H9 (cell line): ENCODE measurements at regions not wholly inside any gene's neighbourhood (a gene's known extent, or its start where the extent isn't known, plus 50 kb on each side); places are given as distances from the start of the nearest gene placed in this dataset.

ENCODE experiments used
- DNase-seq: peaks from one replicate; pipeline ENCODE4 v3.0.0-alpha.2; 2017
- H2AFZ ChIP-seq: one replicate; pipeline ENCODE4 v1.6.1; 2013; ENCODE audit warnings: mild to moderate bottlenecking, low read length, control low read depth, moderate library complexity
- H2AK5ac ChIP-seq: 2 replicates; pipeline ENCODE4 v1.6.1; 2013; ENCODE audit warnings: low read length, control low read depth, mixed read lengths; ENCODE audit not compliant: insufficient read length
- H2BK120ac ChIP-seq: one replicate; pipeline ENCODE4 v1.6.1; 2013; ENCODE audit warnings: low read depth, mild to moderate bottlenecking, low read length, control low read depth, inconsistent platforms; ENCODE audit not compliant: poor library complexity, severe bottlenecking
- H2BK12ac ChIP-seq: 2 replicates; pipeline ENCODE4 v1.6.1; 2013; ENCODE audit warnings: low read length, control low read depth, mixed read lengths, low read depth; ENCODE audit not compliant: insufficient read length
- H2BK15ac ChIP-seq: 2 replicates; pipeline ENCODE4 v1.6.1; 2013; ENCODE audit warnings: low read depth, low read length, control low read depth
- H2BK20ac ChIP-seq: one replicate; pipeline ENCODE4 v1.6.1; 2013; ENCODE audit warnings: low read depth, mild to moderate bottlenecking, low read length, control low read depth, inconsistent platforms; ENCODE audit not compliant: poor library complexity, severe bottlenecking
- H2BK5ac ChIP-seq: 2 replicates; pipeline ENCODE4 v1.6.1; 2013; ENCODE audit warnings: low read length, control low read depth, mixed read lengths; ENCODE audit not compliant: insufficient read length
- H3K14ac ChIP-seq: 2 replicates; pipeline ENCODE4 v1.6.1; 2013; ENCODE audit warnings: low read length, control low read depth; ENCODE audit not compliant: insufficient read depth
- H3K18ac ChIP-seq: 2 replicates; pipeline ENCODE4 v1.6.1; 2013; ENCODE audit warnings: low read depth, mild to moderate bottlenecking, mixed read lengths, low read length, control low read depth; ENCODE audit not compliant: insufficient read length
- H3K23ac ChIP-seq: 2 replicates; pipeline ENCODE4 v1.6.1; 2013; ENCODE audit warnings: low read length, control low read depth, mixed read lengths, low read depth; ENCODE audit not compliant: insufficient read length
- H3K23me2 ChIP-seq: 2 replicates; pipeline ENCODE4 v1.6.1; 2013; ENCODE audit warnings: low read depth, mild to moderate bottlenecking, mixed read lengths, low read length, control low read depth; ENCODE audit not compliant: insufficient read length, poor library complexity, severe bottlenecking
- H3K27ac ChIP-seq: 2 replicates; pipeline ENCODE4 v1.5.1; 2013; ENCODE audit warnings: low read length, control low read depth, mixed read lengths, low read depth; ENCODE audit not compliant: insufficient read length
- H3K27me3 ChIP-seq: 2 replicates; pipeline ENCODE4 v1.6.1; 2013; ENCODE audit warnings: low read length, control low read depth, inconsistent platforms; ENCODE audit not compliant: insufficient read depth
- H3K4ac ChIP-seq: 2 replicates; pipeline ENCODE4 v1.6.1; 2013; ENCODE audit warnings: low read depth, mild to moderate bottlenecking, control low read depth, inconsistent platforms, low read length, moderate library complexity
- H3K4me1 ChIP-seq: 2 replicates; pipeline ENCODE4 v1.6.1; 2013; ENCODE audit warnings: low read length, control low read depth, inconsistent platforms; ENCODE audit not compliant: insufficient read depth
- H3K4me2 ChIP-seq: 2 replicates; pipeline ENCODE4 v1.6.1; 2013; ENCODE audit warnings: low read length, control low read depth, mixed read lengths; ENCODE audit not compliant: insufficient read length, insufficient read depth
- H3K56ac ChIP-seq: 2 replicates; pipeline ENCODE4 v1.6.1; 2013; ENCODE audit warnings: low read depth, mild to moderate bottlenecking, mixed read lengths, low read length, control low read depth; ENCODE audit not compliant: insufficient read length
- H3K79me1 ChIP-seq: 2 replicates; pipeline ENCODE4 v1.6.1; 2013; ENCODE audit warnings: low read depth, mild to moderate bottlenecking, moderate library complexity, low read length, control low read depth, inconsistent platforms; ENCODE audit not compliant: insufficient read depth, poor library complexity, severe bottlenecking
- H3K79me2 ChIP-seq: 2 replicates; pipeline ENCODE4 v1.6.1; 2013; ENCODE audit warnings: low read length, control low read depth, inconsistent platforms; ENCODE audit not compliant: insufficient read depth
- H3K9ac ChIP-seq: 2 replicates; pipeline ENCODE4 v1.6.1; 2013; ENCODE audit warnings: low read length, control low read depth, mixed read lengths; ENCODE audit not compliant: insufficient read length; ENCODE audit errors: extremely low read depth
- H3K9me3 ChIP-seq: one replicate; pipeline ENCODE4 v1.6.1; 2013; ENCODE audit warnings: low read depth, low read length, inconsistent platforms; ENCODE audit not compliant: control insufficient read depth
- H3T11ph ChIP-seq: one replicate; pipeline ENCODE4 v1.6.1; 2013; ENCODE audit warnings: mild to moderate bottlenecking, low read length, control low read depth, inconsistent platforms
- H4K20me1 ChIP-seq: one replicate; pipeline ENCODE4 v1.6.1; 2013; ENCODE audit not compliant: control insufficient read depth, insufficient read length, insufficient read depth
- H4K5ac ChIP-seq: 2 replicates; pipeline ENCODE4 v1.6.1; 2013; ENCODE audit warnings: low read depth, mild to moderate bottlenecking, mixed read lengths, low read length, control low read depth; ENCODE audit not compliant: insufficient read length
- H4K8ac ChIP-seq: replicated peaks from 2 replicates; pipeline ENCODE4 v1.6.1; 2013; ENCODE audit warnings: low read length, control low read depth, mixed read lengths, low read depth; ENCODE audit not compliant: insufficient read length
- H4K91ac ChIP-seq: 2 replicates; pipeline ENCODE4 v1.6.1; 2013; ENCODE audit warnings: low read depth, mild to moderate bottlenecking, moderate library complexity, mixed read lengths, low read length, control low read depth; ENCODE audit not compliant: insufficient read length
- H3K27ac Mint-ChIP-seq, 3 experiments: 2 replicates in 2 of 3; 3 replicates in 1 of 3; pipeline ENCODE4 v1.8.0; 2020 to 2021; ENCODE audit warnings: mixed read lengths in 3 of 3, mild to moderate bottlenecking in 1 of 3, moderate library complexity in 1 of 3
- H3K27me3 Mint-ChIP-seq: 2 replicates; pipeline ENCODE4 v1.8.0; 2021; ENCODE audit warnings: low read depth, mild to moderate bottlenecking, moderate library complexity, mixed read lengths
- H3K36me3 Mint-ChIP-seq, 3 experiments: 2 replicates in 2 of 3; 3 replicates in 1 of 3; pipeline ENCODE4 v1.8.0; 2020 to 2021; ENCODE audit warnings: low read depth in 3 of 3, mixed read lengths in 3 of 3; ENCODE audit not compliant: insufficient read depth in 1 of 3
- H3K4me1 Mint-ChIP-seq, 2 experiments: 2 replicates each; pipeline ENCODE4 v1.8.0; 2020; ENCODE audit warnings: mixed read lengths in 2 of 2
- H3K4me3 Mint-ChIP-seq, 2 experiments: 2 replicates in 1 of 2; 3 replicates in 1 of 2; pipeline ENCODE4 v1.8.0; 2020 to 2021; ENCODE audit warnings: mild to moderate bottlenecking in 2 of 2, mixed read lengths in 2 of 2, moderate library complexity in 1 of 2
- H3K9me3 Mint-ChIP-seq, 2 experiments: 2 replicates in 1 of 2; 3 replicates in 1 of 2; pipeline ENCODE4 v1.8.0; 2020; ENCODE audit warnings: mild to moderate bottlenecking in 2 of 2, mixed read lengths in 2 of 2, moderate library complexity in 1 of 2
- WGBS: extraction: QIAGEN DNeasy Blood & Tissue Kit; methylation state at CpG from one replicate; pipeline ENCODE4 v1.1.7; 2013; ENCODE audit warnings: missing lambda C conversion rate, low lambda C conversion rate, mixed read lengths; ENCODE audit not compliant: insufficient read length; ENCODE audit errors: extremely low coverage; 5-methylcytosine and 5-hydroxymethylcytosine counted together
- TF ChIP-seq, protein P1 (sequence below): fragments of 200-600 bp; sonication (generic); conservative IDR thresholded peaks from 3 replicates; pipeline ENCODE4 v1.8.0; 2021; ENCODE audit warnings: antibody characterized with exemption, mild to moderate bottlenecking

DNA sequence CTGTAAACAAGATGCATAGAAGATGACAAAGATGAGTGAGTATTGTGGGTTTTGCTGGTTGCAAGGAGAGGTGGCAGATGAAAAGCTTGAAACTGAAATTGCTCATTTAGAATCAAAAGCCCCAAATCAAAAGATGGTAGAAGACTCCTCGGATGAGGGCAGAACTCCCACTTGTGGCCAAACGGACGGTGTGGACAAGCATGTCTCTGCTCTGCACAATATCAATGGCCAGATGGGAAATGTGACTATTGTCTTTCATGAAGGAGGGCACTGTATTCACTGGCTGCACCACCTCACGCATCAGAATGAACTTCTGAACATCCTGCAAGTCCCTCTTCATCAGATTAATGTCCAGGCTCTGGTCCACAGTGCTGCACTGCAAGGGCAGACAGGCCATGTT lies 541.7 kb downstream of the MTRR start:
- Histone ChIP-seq H3K4me2 (no peak overlapping the region), H3K23me2 (no peaks in the 10 kb centered on the region), H2BK5ac (no peak overlapping the region), H3K56ac (no peak overlapping the region), H2AK5ac (no peak overlapping the region), H3K18ac (no peak overlapping the region), H3K9me3 (no peaks in the 10 kb centered on the region), H2BK12ac (no peak overlapping the region), H4K8ac (no peak overlapping the region), H3K9ac (no peak overlapping the region), H2BK120ac (no peak overlapping the region), H3K14ac (no peak overlapping the region), H2BK20ac (no peak overlapping the region), H2BK15ac (no peak overlapping the region), H3K23ac (no peak overlapping the region), H3K79me1 (no peaks in the 10 kb centered on the region), H3K4ac (no peak overlapping the region), H3T11ph (no peak overlapping the region), H3K27me3 (no peaks in the 10 kb centered on the region), H4K20me1 (no peaks in the 10 kb centered on the region), H3K4me1 (no peaks in the 10 kb centered on the region), H4K91ac (no peak overlapping the region), H3K27ac (no peak overlapping the region), H3K79me2 (no peaks in the 10 kb centered on the region), H4K5ac (no peak overlapping the region), H2AFZ (no peak overlapping the region)
- no peak for DNase-seq
- TF ChIP-seq, protein P1, sequence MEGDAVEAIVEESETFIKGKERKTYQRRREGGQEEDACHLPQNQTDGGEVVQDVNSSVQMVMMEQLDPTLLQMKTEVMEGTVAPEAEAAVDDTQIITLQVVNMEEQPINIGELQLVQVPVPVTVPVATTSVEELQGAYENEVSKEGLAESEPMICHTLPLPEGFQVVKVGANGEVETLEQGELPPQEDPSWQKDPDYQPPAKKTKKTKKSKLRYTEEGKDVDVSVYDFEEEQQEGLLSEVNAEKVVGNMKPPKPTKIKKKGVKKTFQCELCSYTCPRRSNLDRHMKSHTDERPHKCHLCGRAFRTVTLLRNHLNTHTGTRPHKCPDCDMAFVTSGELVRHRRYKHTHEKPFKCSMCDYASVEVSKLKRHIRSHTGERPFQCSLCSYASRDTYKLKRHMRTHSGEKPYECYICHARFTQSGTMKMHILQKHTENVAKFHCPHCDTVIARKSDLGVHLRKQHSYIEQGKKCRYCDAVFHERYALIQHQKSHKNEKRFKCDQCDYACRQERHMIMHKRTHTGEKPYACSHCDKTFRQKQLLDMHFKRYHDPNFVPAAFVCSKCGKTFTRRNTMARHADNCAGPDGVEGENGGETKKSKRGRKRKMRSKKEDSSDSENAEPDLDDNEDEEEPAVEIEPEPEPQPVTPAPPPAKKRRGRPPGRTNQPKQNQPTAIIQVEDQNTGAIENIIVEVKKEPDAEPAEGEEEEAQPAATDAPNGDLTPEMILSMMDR: no peak
- no peak overlapping the region for H3K4me3 Mint-ChIP-seq
- H3K4me1 Mint-ChIP-seq: no peaks in the 10 kb centered on the region
- H3K27ac Mint-ChIP-seq: no peak overlapping the region
- no peaks in the 10 kb centered on the region; a peak in 1 of 7 replicates for H3K36me3 Mint-ChIP-seq
- H3K9me3 Mint-ChIP-seq: no peaks in the 10 kb centered on the region
- WGBS: no CpG with 5 or more reads among the region's 4 CpGs
- H3K27me3 Mint-ChIP-seq: peaks cover 3% of the 10 kb centered on the region
